ENCODE measurements at regions not wholly inside any gene's neighbourhood (a gene's known extent, or its start where the extent isn't known, plus 50 kb on each side); places are given as distances from the start of the nearest gene placed in this dataset.

- FAIRE-seq: no peak
- DNase-seq (ENCODE audit: low read depth): peak; percentile 40
These were observed 269.7 kb upstream of the ACVR2A start for GRCh38 chr2:147575106-147575505.

GRCh38 chr2:147572622-147573021 is 272.2 kb upstream of the ACVR2A start:
- H3K4me3 ChIP-seq (ENCODE audit: low read depth, low read length): no peak overlapping the region
- DNase-seq (ENCODE audit: low read depth) (peak; percentile 88), FAIRE-seq (peak; percentile 36)
- no peaks in the 10 kb centered on the region for H3K27me3 ChIP-seq (ENCODE audit: control insufficient read depth, insufficient read depth, low read length)
- no peaks in the 10 kb centered on the region for H3K36me3 ChIP-seq (ENCODE audit: control insufficient read depth, insufficient read depth, low read length)
- TF ChIP-seq CTCF (IDR thresholded peaks at IDR 0.05; ENCODE audit: insufficient read depth, low read length, severe bottlenecking): no peak

More at GRCh38 chr2:147575106-147575505, 269.7 kb upstream of the ACVR2A start:
- Histone ChIP-seq H3K4me3 (ENCODE audit: low read depth, low read length) (no peak overlapping the region), H3K27me3 (ENCODE audit: control insufficient read depth, insufficient read depth, low read length) (no peaks in the 10 kb centered on the region), H3K36me3 (ENCODE audit: control insufficient read depth, insufficient read depth, low read length) (no peaks in the 10 kb centered on the region)
- no peak for TF ChIP-seq CTCF (IDR thresholded peaks at IDR 0.05; ENCODE audit: insufficient read depth, low read length, severe bottlenecking)

GRCh38 chr2:147569426-147569825 is 275.4 kb upstream of the ACVR2A start:
- FAIRE-seq (no peak), DNase-seq (ENCODE audit: low read depth) (peak; percentile 75)
- Histone ChIP-seq H3K4me3 (ENCODE audit: low read depth, low read length) (no peak overlapping the region), H3K27me3 (ENCODE audit: control insufficient read depth, insufficient read depth, low read length) (no peaks in the 10 kb centered on the region), H3K36me3 (ENCODE audit: control insufficient read depth, insufficient read depth, low read length) (no peaks in the 10 kb centered on the region)
- TF ChIP-seq CTCF (IDR thresholded peaks at IDR 0.05; ENCODE audit: insufficient read depth, low read length, severe bottlenecking): no peak

GRCh38 chr2:147568109-147568508 is 276.7 kb upstream of the ACVR2A start:
- no peaks in the 10 kb centered on the region for H3K36me3 ChIP-seq (ENCODE audit: control insufficient read depth, insufficient read depth, low read length)
- DNase-seq (ENCODE audit: low read depth) (no peak), FAIRE-seq (no peak)
- no peak for TF ChIP-seq CTCF (IDR thresholded peaks at IDR 0.05; ENCODE audit: insufficient read depth, low read length, severe bottlenecking)
- H3K4me3 ChIP-seq (ENCODE audit: low read depth, low read length): no peak overlapping the region
- H3K27me3 ChIP-seq (ENCODE audit: control insufficient read depth, insufficient read depth, low read length): no peaks in the 10 kb centered on the region

GRCh38 chr2:147567136-147567535 is 277.7 kb upstream of the ACVR2A start:
- Histone ChIP-seq H3K4me3 (ENCODE audit: low read depth, low read length) (no peak overlapping the region), H3K36me3 (ENCODE audit: control insufficient read depth, insufficient read depth, low read length) (no peaks in the 10 kb centered on the region), H3K27me3 (ENCODE audit: control insufficient read depth, insufficient read depth, low read length) (no peaks in the 10 kb centered on the region)
- no peak for TF ChIP-seq CTCF (IDR thresholded peaks at IDR 0.05; ENCODE audit: insufficient read depth, low read length, severe bottlenecking)
- peak; percentile 66 for DNase-seq (ENCODE audit: low read depth)
- no peak for FAIRE-seq

- Histone ChIP-seq H3K27me3 (ENCODE audit: control insufficient read depth, insufficient read depth, low read length) (no peaks in the 10 kb centered on the region), H3K4me3 (ENCODE audit: low read depth, low read length) (no peak overlapping the region), H3K36me3 (ENCODE audit: control insufficient read depth, insufficient read depth, low read length) (no peaks in the 10 kb centered on the region)
- peak; percentile 33 for DNase-seq (ENCODE audit: low read depth)
- no peak for TF ChIP-seq CTCF (IDR thresholded peaks at IDR 0.05; ENCODE audit: insufficient read depth, low read length, severe bottlenecking)
- FAIRE-seq: no peak
These were observed 283.9 kb upstream of the ACVR2A start for GRCh38 chr2:147560810-147561535.

Data from bronchial epithelial cell (primary cell).